NCI-H1930 (cell line): ENCODE measurements at regions not wholly inside any gene's neighbourhood (a gene's known extent, or its start where the extent isn't known, plus 50 kb on each side); places are given as distances from the start of the nearest gene placed in this dataset.
"Not testable (repeated sequence)": the region's sequence is repeated elsewhere in the genome, so short reads cannot be mapped to it uniquely, and the experiment has no call there.

Experiments used
- DNase-seq, 2 experiments: peaks; one replicate each; lab custom pipeline; 2025; lab: John Stamatoyannopoulos, UW

DNA sequence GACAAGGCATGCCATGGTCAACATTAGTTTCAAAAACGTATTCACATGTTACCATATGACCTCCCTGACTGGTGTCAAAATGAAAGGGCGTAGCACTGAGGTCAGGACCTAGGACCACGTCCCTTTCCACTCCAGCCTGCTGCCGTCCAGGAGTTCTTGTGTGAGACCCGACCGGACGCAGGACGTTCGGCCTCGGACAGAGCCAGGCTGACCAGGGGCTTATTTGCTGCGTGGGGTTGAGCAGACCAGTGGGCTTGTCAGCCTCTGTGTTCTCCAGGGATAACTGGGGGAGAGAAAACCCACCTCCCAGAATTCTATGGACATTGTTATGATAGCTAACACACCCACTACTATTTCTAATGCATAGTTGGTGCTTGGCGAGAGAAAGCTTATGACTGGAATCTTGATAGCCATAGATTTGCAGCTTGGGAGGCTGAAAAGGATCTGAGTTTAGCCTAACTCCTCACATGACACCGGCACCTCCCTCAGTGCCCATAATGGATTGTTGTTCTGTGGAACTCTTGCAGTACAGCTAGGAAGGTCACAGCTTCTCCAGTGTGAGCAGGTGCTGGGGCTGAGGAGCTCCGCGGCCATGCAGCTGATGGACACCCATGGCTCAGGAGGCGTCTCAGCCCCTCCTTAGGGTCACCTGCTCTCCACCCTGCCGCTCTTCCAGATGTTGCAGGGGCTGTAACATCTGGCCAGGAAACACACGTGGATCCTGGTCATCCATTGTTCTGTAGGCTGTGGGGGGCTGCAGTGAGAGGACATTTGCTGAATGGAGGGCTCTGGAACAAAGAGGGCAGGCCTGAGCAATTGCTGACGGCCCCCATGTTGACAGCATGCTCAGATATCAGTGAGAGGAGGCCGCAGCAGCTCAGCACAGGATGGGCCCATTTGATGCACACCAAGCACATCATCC, 368.4 kb downstream of the IRX2 start:
- DNase-seq: no peak

- DNase-seq: no peak
Observed at GRCh38 chr5:2381861-2382260, 369.6 kb downstream of the IRX2 start.

DNA sequence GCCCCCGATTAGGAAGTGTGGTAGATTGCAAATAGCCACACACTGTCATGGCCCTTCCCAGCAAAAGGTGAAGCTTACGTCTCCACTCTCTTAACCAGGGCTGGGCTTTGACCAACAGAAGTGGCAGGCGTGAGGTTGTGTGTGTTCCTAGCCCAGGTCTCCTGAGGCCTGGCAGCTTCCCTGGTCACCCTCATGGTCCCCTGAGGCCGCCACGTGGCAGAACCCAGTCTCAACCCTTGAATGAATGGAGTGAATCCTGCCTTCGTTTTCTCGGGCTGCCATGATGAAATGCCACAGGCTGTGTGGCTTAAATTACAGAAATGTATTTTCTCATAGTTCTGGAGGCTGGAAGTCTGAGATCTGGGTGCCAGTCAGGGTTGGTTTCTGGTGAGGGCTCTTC, 370.4 kb downstream of the IRX2 start:
- no peak for DNase-seq

GRCh38 chr5:2378976-2379375, 372.5 kb downstream of the IRX2 start:
- no peak for DNase-seq

- DNase-seq: no peak
Observed at GRCh38 chr5:2378108-2378507, 373.4 kb downstream of the IRX2 start.

DNA sequence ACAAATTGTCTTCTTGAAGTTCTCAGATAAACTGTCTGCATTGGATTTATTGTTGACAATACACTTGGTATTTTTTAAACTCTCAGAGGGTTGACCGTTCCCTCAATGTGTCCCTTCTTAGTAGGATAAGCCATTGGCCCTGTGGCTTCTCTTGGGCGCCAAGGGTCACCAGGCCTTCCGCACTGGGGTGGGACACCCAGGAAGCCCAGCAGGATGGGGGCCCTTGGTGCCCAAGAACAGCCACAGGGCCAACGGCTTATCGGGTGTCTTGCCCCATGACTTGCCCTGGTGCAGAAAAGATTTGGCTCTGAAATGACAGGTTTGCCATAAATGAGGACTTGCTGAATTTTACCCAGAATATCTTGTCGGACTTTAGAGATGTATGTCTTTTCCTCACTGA, 375.0 kb downstream of the IRX2 start:
- no peak for DNase-seq

DNA sequence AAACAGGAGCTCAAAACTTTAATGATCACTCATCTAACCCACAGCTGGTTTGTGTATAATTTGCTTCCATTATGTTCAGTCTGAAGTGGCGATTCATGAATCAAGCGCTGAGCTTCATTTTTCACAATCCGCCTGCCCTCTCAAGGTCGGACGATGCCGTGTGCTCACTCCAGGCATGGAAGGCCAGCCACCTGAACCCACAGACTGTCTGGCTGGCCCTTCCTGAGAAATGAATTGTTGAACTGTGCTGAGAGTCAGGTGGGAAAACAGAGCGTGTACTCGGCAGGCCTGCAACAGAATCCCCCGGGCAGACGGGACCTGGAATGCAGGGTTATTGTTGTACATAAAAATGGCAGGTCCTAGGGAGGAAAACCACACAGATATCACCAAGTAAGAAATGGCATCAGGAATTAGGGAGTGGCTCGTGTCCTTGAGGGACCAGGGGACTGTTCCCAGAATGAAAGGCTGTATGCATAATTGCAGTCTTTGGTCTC, 375.7 kb downstream of the IRX2 start:
- no peak for DNase-seq

DNA sequence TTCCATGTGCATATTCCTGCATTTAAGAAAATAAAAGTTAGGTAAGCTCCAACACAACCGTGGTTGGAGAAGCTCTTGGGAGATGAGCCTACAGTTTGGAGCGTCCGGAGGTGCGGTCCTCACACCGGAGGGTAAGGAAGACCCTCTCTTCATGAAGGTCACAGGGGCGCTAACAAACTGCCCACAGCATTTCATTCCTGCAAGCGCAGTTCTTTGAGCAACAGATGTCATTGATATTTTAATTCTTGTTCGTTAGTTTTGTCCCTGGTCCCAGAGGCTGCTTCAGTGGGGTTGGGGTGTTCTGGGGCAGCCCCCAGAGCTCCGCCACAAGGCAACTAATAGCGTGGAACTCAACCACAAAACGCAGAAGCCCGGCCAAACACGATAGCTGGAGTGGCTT, 376.2 kb downstream of the IRX2 start:
- no peak for DNase-seq

- no peak for DNase-seq
Observed at GRCh38 chr5:2374703-2375102, 376.8 kb downstream of the IRX2 start.

GRCh38 chr5:2373631-2374030, 377.8 kb downstream of the IRX2 start:
- no peak for DNase-seq

DNA sequence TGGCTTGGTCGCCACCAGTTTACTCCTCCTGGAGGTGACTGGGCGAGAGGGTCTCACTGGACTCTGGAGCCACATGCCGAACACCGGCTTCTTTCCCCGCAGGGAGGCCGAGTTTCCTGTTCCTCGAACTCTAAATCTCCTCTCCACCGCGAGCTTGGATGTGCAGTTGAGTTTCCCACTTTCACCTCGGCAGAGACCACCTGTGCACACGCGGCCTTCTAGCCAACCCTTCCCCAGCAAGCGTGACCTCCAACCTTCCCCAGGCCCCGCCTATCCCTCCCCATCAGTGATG, 380.1 kb downstream of the IRX2 start:
- no peak for DNase-seq

- DNase-seq: no peak
Observed at GRCh38 chr5:2370626-2371418, 380.7 kb downstream of the IRX2 start.

GRCh38 chr5:2369178-2369577, 382.3 kb downstream of the IRX2 start:
- no peak for DNase-seq

- no peak for DNase-seq
Observed at GRCh38 chr5:2366816-2367215, 384.7 kb downstream of the IRX2 start.

GRCh38 chr5:2357309-2357708, 394.2 kb downstream of the IRX2 start:
- DNase-seq: no peak

DNA sequence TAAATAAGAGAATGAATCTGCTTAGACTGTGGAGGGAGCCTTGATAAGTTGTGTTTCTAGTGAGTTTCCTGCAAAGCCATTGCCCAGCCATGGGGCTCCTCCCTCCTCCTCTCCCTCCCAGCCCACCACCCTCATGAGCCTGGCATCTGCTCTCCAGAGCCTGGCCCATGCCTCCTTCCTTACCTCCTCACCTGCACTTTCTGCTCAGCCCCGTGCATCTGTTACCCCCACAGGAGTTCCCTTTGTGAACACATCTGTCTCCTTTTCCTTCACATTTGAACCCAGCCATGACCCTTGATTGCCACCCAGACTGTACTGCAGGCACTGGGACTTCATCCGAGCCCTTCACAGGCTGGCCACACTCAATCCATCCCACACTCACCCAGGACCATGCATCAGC, 395.6 kb downstream of the IRX2 start:
- DNase-seq: no peak

DNA sequence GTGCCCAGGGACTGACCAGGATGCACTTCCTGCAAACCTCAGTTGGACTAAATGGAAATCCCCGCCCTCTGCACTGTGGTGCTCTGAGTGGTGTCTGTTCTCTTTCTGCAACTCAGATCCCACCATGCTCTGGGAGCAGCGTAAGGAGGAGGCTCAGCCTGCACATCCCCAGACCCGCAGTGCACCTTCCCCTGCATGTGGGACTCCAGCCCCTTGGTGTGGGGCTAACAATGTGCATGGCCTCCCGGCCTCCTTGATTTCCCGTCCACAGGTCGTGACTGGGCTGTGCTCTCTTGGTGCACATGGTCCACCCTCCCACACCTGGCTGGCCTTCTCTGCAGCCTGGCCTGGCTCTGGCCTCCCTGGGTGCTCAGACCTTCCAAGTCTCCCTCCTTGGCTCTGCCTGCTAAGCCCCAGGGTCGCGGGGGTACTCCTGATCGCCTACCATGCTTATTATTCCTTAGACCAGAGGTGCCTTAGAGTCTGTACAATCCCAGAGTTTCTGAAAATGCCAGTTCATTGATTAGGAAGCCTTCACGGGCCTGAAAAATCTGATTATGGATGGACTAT, 397.5 kb downstream of the IRX2 start:
- no peak for DNase-seq

GRCh38 chr5:2353211-2353610, 398.3 kb downstream of the IRX2 start:
- DNase-seq: no peak

DNA sequence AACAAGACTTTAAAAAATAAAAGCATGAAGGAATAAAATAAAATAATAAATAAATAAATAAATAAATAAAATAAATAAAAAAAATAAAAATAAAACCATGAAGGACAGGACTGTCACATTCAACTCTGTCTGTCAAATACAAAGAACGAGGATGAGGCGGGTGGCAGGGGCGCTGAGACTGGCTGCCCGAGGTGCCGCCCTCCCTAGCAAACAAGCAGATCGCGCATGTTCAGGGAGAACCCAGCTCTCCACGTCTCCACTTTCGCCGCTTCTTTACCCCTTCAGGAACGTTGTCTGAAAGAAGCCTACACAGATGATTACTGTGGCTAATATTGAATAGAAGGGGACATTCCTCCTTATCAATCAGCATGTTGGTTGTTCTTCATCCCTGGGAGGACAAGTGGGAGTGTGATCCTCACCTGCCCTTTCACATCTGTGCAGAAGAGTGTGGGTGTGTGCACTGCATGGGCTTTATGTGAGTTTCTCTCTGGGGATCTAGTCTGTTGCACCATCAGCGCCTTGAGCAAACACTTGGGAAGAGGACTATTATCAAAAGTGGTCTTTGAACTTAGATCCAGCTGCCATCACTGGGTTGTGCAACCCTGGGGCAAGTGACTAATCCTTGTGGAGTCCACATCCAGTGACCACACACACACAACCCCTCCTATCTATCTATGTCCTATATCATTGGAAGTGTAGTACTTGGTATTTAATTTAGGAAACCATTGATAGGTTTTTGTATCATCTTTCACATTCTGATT, 399.2 kb downstream of the IRX2 start:
- DNase-seq: no peak

DNA sequence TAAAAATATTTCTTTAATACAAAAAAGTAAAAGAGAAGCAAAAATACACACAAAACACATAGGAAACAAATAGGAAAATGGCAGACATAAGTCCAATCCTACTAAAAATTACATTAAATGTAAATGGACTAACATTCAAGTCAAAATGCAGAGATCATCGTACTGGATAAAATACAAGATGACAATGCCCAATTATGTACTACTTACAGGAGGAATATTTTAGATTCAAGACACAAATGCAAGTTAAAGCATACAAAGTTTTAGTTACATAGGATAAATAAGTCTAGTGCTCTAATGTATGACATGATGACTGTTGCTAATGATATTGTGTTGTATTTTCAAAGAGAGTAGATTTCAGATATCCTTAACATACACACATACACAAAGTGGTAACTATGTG, 401.7 kb downstream of the IRX2 start:
- DNase-seq: not testable (repeated sequence)

DNA sequence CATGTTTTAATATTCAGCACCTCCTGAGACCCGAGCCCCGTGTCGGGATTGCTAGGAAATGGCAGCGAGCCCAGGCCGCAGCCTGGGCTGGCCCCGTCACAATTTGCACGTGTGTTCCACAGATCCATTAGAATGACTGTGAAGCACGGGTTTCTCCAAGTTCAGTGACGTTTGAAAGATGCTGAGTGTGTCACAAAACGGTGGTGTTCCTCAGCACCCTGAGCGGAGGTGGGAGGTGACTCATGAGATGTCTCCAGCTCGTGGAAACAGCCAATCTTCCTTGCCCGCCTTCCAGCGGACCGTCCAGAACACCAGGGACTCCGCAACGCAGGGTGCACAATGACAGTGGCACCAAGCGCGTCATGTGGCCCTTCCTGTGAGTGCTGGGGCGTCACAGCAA, 412.8 kb downstream of the IRX2 start:
- no peak for DNase-seq
